ENCODE measurements at regions not wholly inside any gene's neighbourhood (a gene's known extent, or its start where the extent isn't known, plus 50 kb on each side); places are given as distances from the start of the nearest gene placed in this dataset.

- H3K27me3 ChIP-seq (ENCODE audit: insufficient read depth, low read length), result no peaks in the 10 kb centered on the region
- no peak overlapping the region for H3K9ac ChIP-seq (ENCODE audit: low read depth, low read length)
- no peaks in the 10 kb centered on the region for H3K36me3 ChIP-seq (ENCODE audit: insufficient read depth, low read depth, low read length)
- H3K4me3 ChIP-seq (ENCODE audit: low read length), result no peak overlapping the region
- H3K4me1 ChIP-seq (ENCODE audit: insufficient read depth, low read length), result no peaks in the 10 kb centered on the region
- no peak overlapping the region for H3K27ac ChIP-seq (ENCODE audit: low read length)
- H3K9me3 ChIP-seq (ENCODE audit: insufficient read depth, low read depth, low read length), result no peaks in the 10 kb centered on the region
Measured at GRCh38 chr7:135827391-135827790, 78.8 kb upstream of the FAM180A start.

GRCh38 chr7:135825406-135825805 is 76.8 kb upstream of the FAM180A start:
- no peaks in the 10 kb centered on the region for H3K4me1 ChIP-seq (ENCODE audit: insufficient read depth, low read length)
- H3K27me3 ChIP-seq (ENCODE audit: insufficient read depth, low read length), result no peaks in the 10 kb centered on the region
- no peaks in the 10 kb centered on the region for H3K36me3 ChIP-seq (ENCODE audit: insufficient read depth, low read depth, low read length)
- no peak overlapping the region for H3K4me3 ChIP-seq (ENCODE audit: low read length)
- no peak overlapping the region for H3K9ac ChIP-seq (ENCODE audit: low read depth, low read length)
- no peak overlapping the region for H3K27ac ChIP-seq (ENCODE audit: low read length)
- no peaks in the 10 kb centered on the region for H3K9me3 ChIP-seq (ENCODE audit: insufficient read depth, low read depth, low read length)

GRCh38 chr7:135822376-135822775 is 73.8 kb upstream of the FAM180A start:
- H3K27ac ChIP-seq (ENCODE audit: low read length), result no peak overlapping the region
- no peak overlapping the region for H3K9ac ChIP-seq (ENCODE audit: low read depth, low read length)
- no peak overlapping the region for H3K4me3 ChIP-seq (ENCODE audit: low read length)
- no peaks in the 10 kb centered on the region for H3K36me3 ChIP-seq (ENCODE audit: insufficient read depth, low read depth, low read length)
- no peaks in the 10 kb centered on the region for H3K9me3 ChIP-seq (ENCODE audit: insufficient read depth, low read depth, low read length)
- no peaks in the 10 kb centered on the region for H3K4me1 ChIP-seq (ENCODE audit: insufficient read depth, low read length)
- no peaks in the 10 kb centered on the region for H3K27me3 ChIP-seq (ENCODE audit: insufficient read depth, low read length)

GRCh38 chr7:135817583-135817982 is 69.0 kb upstream of the FAM180A start:
- no peak overlapping the region for H3K4me3 ChIP-seq (ENCODE audit: low read length)
- H3K27me3 ChIP-seq (ENCODE audit: insufficient read depth, low read length), result no peaks in the 10 kb centered on the region
- no peak overlapping the region for H3K27ac ChIP-seq (ENCODE audit: low read length)
- H3K4me1 ChIP-seq (ENCODE audit: insufficient read depth, low read length), result no peaks in the 10 kb centered on the region
- no peaks in the 10 kb centered on the region for H3K9me3 ChIP-seq (ENCODE audit: insufficient read depth, low read depth, low read length)
- no peaks in the 10 kb centered on the region for H3K36me3 ChIP-seq (ENCODE audit: insufficient read depth, low read depth, low read length)
- no peak overlapping the region for H3K9ac ChIP-seq (ENCODE audit: low read depth, low read length)

- H3K36me3 ChIP-seq (ENCODE audit: insufficient read depth, low read depth, low read length), result no peaks in the 10 kb centered on the region
- no peak overlapping the region for H3K4me3 ChIP-seq (ENCODE audit: low read length)
- H3K9ac ChIP-seq (ENCODE audit: low read depth, low read length), result no peak overlapping the region
- H3K27ac ChIP-seq (ENCODE audit: low read length), result no peak overlapping the region
- H3K27me3 ChIP-seq (ENCODE audit: insufficient read depth, low read length), result no peaks in the 10 kb centered on the region
- no peaks in the 10 kb centered on the region for H3K4me1 ChIP-seq (ENCODE audit: insufficient read depth, low read length)
- no peaks in the 10 kb centered on the region for H3K9me3 ChIP-seq (ENCODE audit: insufficient read depth, low read depth, low read length)
Measured at GRCh38 chr7:135815033-135815432, 66.4 kb upstream of the FAM180A start.

GRCh38 chr7:135812148-135812547 is 63.5 kb upstream of the FAM180A start:
- H3K4me1 ChIP-seq (ENCODE audit: insufficient read depth, low read length), result no peaks in the 10 kb centered on the region
- no peaks in the 10 kb centered on the region for H3K36me3 ChIP-seq (ENCODE audit: insufficient read depth, low read depth, low read length)
- H3K9ac ChIP-seq (ENCODE audit: low read depth, low read length), result no peak overlapping the region
- no peaks in the 10 kb centered on the region for H3K27me3 ChIP-seq (ENCODE audit: insufficient read depth, low read length)
- H3K4me3 ChIP-seq (ENCODE audit: low read length), result no peak overlapping the region
- H3K27ac ChIP-seq (ENCODE audit: low read length), result no peak overlapping the region
- H3K9me3 ChIP-seq (ENCODE audit: insufficient read depth, low read depth, low read length), result no peaks in the 10 kb centered on the region

- no peak overlapping the region for H3K4me3 ChIP-seq (ENCODE audit: low read length)
- no peaks in the 10 kb centered on the region for H3K27me3 ChIP-seq (ENCODE audit: insufficient read depth, low read length)
Measured at GRCh38 chr7:135811506-135811905, 62.9 kb upstream of the FAM180A start.

GRCh38 chr7:135808206-135808605 is 59.6 kb upstream of the FAM180A start:
- H3K27ac ChIP-seq (ENCODE audit: low read length), result no peak overlapping the region
- no peaks in the 10 kb centered on the region for H3K4me1 ChIP-seq (ENCODE audit: insufficient read depth, low read length)

More at GRCh38 chr7:135811506-135811905, 62.9 kb upstream of the FAM180A start:
- H3K9me3 ChIP-seq (ENCODE audit: insufficient read depth, low read depth, low read length), result no peaks in the 10 kb centered on the region
- H3K4me1 ChIP-seq (ENCODE audit: insufficient read depth, low read length), result no peaks in the 10 kb centered on the region
- H3K9ac ChIP-seq (ENCODE audit: low read depth, low read length), result no peak overlapping the region
- H3K36me3 ChIP-seq (ENCODE audit: insufficient read depth, low read depth, low read length), result no peaks in the 10 kb centered on the region
- no peak overlapping the region for H3K27ac ChIP-seq (ENCODE audit: low read length)

GRCh38 chr7:135803143-135803542 is 54.5 kb upstream of the FAM180A start:
- Histone ChIP-seq H3K27me3 (ENCODE audit: insufficient read depth, low read length) (no peaks in the 10 kb centered on the region), H3K4me3 (ENCODE audit: low read length) (no peak overlapping the region), H3K36me3 (ENCODE audit: insufficient read depth, low read depth, low read length) (no peaks in the 10 kb centered on the region), H3K9me3 (ENCODE audit: insufficient read depth, low read depth, low read length) (no peaks in the 10 kb centered on the region), H3K27ac (ENCODE audit: low read length) (no peak overlapping the region), H3K4me1 (ENCODE audit: insufficient read depth, low read length) (no peaks in the 10 kb centered on the region; the same call in 1 of the 2 replicates), H3K9ac (ENCODE audit: low read depth, low read length) (no peak overlapping the region)

More at GRCh38 chr7:135808206-135808605, 59.6 kb upstream of the FAM180A start:
- H3K9ac ChIP-seq (ENCODE audit: low read depth, low read length), result no peak overlapping the region
- no peaks in the 10 kb centered on the region for H3K27me3 ChIP-seq (ENCODE audit: insufficient read depth, low read length)
- no peaks in the 10 kb centered on the region for H3K9me3 ChIP-seq (ENCODE audit: insufficient read depth, low read depth, low read length)
- no peaks in the 10 kb centered on the region for H3K36me3 ChIP-seq (ENCODE audit: insufficient read depth, low read depth, low read length)
- H3K4me3 ChIP-seq (ENCODE audit: low read length), result no peak overlapping the region

- no peak overlapping the region for H3K9ac ChIP-seq (ENCODE audit: low read depth, low read length)
- no peaks in the 10 kb centered on the region for H3K36me3 ChIP-seq (ENCODE audit: insufficient read depth, low read depth, low read length)
- H3K4me3 ChIP-seq (ENCODE audit: low read length), result no peak overlapping the region
- no peak overlapping the region for H3K27ac ChIP-seq (ENCODE audit: low read length)
- H3K4me1 ChIP-seq (ENCODE audit: insufficient read depth, low read length), result no peaks in the 10 kb centered on the region; the same call in 1 of the 2 replicates
- no peaks in the 10 kb centered on the region for H3K9me3 ChIP-seq (ENCODE audit: insufficient read depth, low read depth, low read length)
- H3K27me3 ChIP-seq (ENCODE audit: insufficient read depth, low read length), result no peaks in the 10 kb centered on the region
Measured at GRCh38 chr7:135802697-135803096, 54.1 kb upstream of the FAM180A start.

GRCh38 chr7:135801877-135802276 is 53.3 kb upstream of the FAM180A start:
- Histone ChIP-seq H3K36me3 (ENCODE audit: insufficient read depth, low read depth, low read length) (no peaks in the 10 kb centered on the region), H3K9me3 (ENCODE audit: insufficient read depth, low read depth, low read length) (no peaks in the 10 kb centered on the region), H3K4me3 (ENCODE audit: low read length) (no peak overlapping the region), H3K9ac (ENCODE audit: low read depth, low read length) (no peak overlapping the region), H3K27me3 (ENCODE audit: insufficient read depth, low read length) (no peaks in the 10 kb centered on the region), H3K4me1 (ENCODE audit: insufficient read depth, low read length) (no peaks in the 10 kb centered on the region; the same call in 1 of the 2 replicates), H3K27ac (ENCODE audit: low read length) (no peak overlapping the region)

- Histone ChIP-seq H3K4me3 (ENCODE audit: low read length) (peak overlapping the region; percentile 42; the same call in 1 of the 2 replicates), H3K9ac (ENCODE audit: low read depth, low read length) (peak overlapping the region; percentile 39; the same call in 1 of the 2 replicates), H3K36me3 (ENCODE audit: insufficient read depth, low read depth, low read length) (no peaks in the 10 kb centered on the region), H3K4me1 (ENCODE audit: insufficient read depth, low read length) (no peaks in the 10 kb centered on the region; the same call in 1 of the 2 replicates), H3K27ac (ENCODE audit: low read length) (no peak overlapping the region), H3K27me3 (ENCODE audit: insufficient read depth, low read length) (no peaks in the 10 kb centered on the region), H3K9me3 (ENCODE audit: insufficient read depth, low read depth, low read length) (no peaks in the 10 kb centered on the region)
Measured at GRCh38 chr7:135801045-135801693, 52.6 kb upstream of the FAM180A start.
